ENCODE measurements at regions not wholly inside any gene's neighbourhood (a gene's known extent, or its start where the extent isn't known, plus 50 kb on each side); places are given as distances from the start of the nearest gene placed in this dataset.

GRCh38 chr12:79514730-79515529, 175.8 kb downstream of the PAWR start:
- CTCF ChIA-PET: no interaction called here
- intact Hi-C loops (cut with DNase I, micrococcal nuclease): no loop called here

GRCh38 chr12:79512068-79512467, 178.7 kb downstream of the PAWR start:
- peaks cover 5% of the 10 kb centered on the region for H3K9me3 Mint-ChIP-seq (ENCODE audit: low read depth)
- H3K27me3 Mint-ChIP-seq: no peaks in the 10 kb centered on the region
- no peaks in the 10 kb centered on the region for H3K4me1 Mint-ChIP-seq
- ChIA-PET CTCF (interaction anchor here (0.7 kb wide), 2 partner anchors 14 to 1617 kb away, joined by 3 read pairs; no protein-coding TSS in a partner anchor), POLR2A (no interaction called here)
- ATAC-seq: no peak
- no peak overlapping the region for H3K27ac Mint-ChIP-seq
- intact Hi-C loops (cut with DNase I, micrococcal nuclease): no loop called here
- peak; percentile 9 for DNase-seq
- no peaks in the 10 kb centered on the region for H3K36me3 Mint-ChIP-seq (ENCODE audit: low read depth)
- no peak overlapping the region for H3K4me3 Mint-ChIP-seq

More at GRCh38 chr12:79514730-79515529, 175.8 kb downstream of the PAWR start:
- Mint-ChIP-seq H3K27ac (no peak overlapping the region), H3K36me3 (ENCODE audit: low read depth) (no peaks in the 10 kb centered on the region), H3K4me1 (no peaks in the 10 kb centered on the region), H3K27me3 (no peaks in the 10 kb centered on the region), H3K9me3 (ENCODE audit: low read depth) (peaks cover 5% of the 10 kb centered on the region), H3K4me3 (no peak overlapping the region)
- POLR2A ChIA-PET: no interaction called here
- ATAC-seq: no peak
- DNase-seq: no peak

- intact Hi-C loops (cut with DNase I, micrococcal nuclease): no loop called here
- H3K27ac Mint-ChIP-seq: no peak overlapping the region
- CTCF ChIA-PET: no interaction called here
Observed at GRCh38 chr12:79508622-79509021, 182.1 kb downstream of the PAWR start.

More at GRCh38 chr12:79508622-79509021, 182.1 kb downstream of the PAWR start:
- Mint-ChIP-seq H3K4me1 (no peaks in the 10 kb centered on the region), H3K36me3 (ENCODE audit: low read depth) (no peaks in the 10 kb centered on the region), H3K4me3 (no peak overlapping the region), H3K9me3 (ENCODE audit: low read depth) (no peaks in the 10 kb centered on the region), H3K27me3 (no peaks in the 10 kb centered on the region)
- ATAC-seq (no peak), DNase-seq (no peak)
- POLR2A ChIA-PET: no interaction called here
